Uterus (tissue), 2 donors: ENCODE measurements at regions not wholly inside any gene's neighbourhood (a gene's known extent, or its start where the extent isn't known, plus 50 kb on each side); places are given as distances from the start of the nearest gene placed in this dataset.

ENCODE experiments used
- POLR2A ChIP-seq, 2 donors: fragments of 450-650 bp; IDR thresholded peaks; one replicate each; pipeline ENCODE4 v1.6.1; 2016; ENCODE audit warnings: antibody characterized with exemption in 2 of 2, mild to moderate bottlenecking in 1 of 2, moderate library complexity in 1 of 2
- TF ChIP-seq, protein P1 (sequence below), 4 experiments: fragments of 200-600 bp in 2 of 4; fragments of 450-650 bp in 2 of 4; sonication (generic) in 2 of 4; IDR thresholded peaks; one replicate each; pipeline ENCODE4 v1.5.1; 2016 to 2019; ENCODE audit warnings: antibody characterized with exemption in 4 of 4, mild to moderate bottlenecking in 2 of 4, moderate library complexity in 1 of 4

DNA sequence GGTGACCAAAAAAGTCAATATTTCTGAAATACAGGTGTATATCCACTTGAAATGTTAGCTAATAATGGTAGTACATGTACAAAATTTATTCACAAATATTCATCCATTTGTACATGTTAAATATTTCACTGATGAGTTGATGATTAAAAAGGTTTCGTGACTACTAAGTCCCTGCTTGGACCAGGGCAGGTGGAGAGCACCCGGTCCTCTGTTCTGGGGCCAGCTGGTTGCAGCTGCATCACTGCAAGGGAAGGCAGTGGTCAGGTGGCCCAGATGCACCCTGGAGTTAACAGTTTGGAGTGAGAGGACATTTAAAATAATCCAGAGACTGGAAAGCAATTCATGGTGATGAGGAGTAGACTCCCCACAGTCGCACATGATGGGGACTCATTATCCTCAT, 141.2 kb downstream of the ZBTB18 start:
- TF ChIP-seq, protein P1, sequence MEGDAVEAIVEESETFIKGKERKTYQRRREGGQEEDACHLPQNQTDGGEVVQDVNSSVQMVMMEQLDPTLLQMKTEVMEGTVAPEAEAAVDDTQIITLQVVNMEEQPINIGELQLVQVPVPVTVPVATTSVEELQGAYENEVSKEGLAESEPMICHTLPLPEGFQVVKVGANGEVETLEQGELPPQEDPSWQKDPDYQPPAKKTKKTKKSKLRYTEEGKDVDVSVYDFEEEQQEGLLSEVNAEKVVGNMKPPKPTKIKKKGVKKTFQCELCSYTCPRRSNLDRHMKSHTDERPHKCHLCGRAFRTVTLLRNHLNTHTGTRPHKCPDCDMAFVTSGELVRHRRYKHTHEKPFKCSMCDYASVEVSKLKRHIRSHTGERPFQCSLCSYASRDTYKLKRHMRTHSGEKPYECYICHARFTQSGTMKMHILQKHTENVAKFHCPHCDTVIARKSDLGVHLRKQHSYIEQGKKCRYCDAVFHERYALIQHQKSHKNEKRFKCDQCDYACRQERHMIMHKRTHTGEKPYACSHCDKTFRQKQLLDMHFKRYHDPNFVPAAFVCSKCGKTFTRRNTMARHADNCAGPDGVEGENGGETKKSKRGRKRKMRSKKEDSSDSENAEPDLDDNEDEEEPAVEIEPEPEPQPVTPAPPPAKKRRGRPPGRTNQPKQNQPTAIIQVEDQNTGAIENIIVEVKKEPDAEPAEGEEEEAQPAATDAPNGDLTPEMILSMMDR (IDR thresholded peaks at IDR 0.05): no peak
- TF ChIP-seq POLR2A (IDR thresholded peaks at IDR 0.05): no peak
